NT2/D1 (cell line): ENCODE measurements at regions not wholly inside any gene's neighbourhood (a gene's known extent, or its start where the extent isn't known, plus 50 kb on each side); places are given as distances from the start of the nearest gene placed in this dataset.

Source experiments
- SUZ12 ChIP-seq: IDR thresholded peaks from 2 replicates; pipeline ENCODE4 v1.6.1; 2011; ENCODE audit not compliant: insufficient read length, insufficient read depth; ENCODE audit errors: extremely low read depth
- YY1 ChIP-seq: IDR thresholded peaks from 2 replicates; pipeline ENCODE4 v1.6.1; 2011; ENCODE audit not compliant: insufficient read length, insufficient read depth

- TF ChIP-seq YY1: no peak
- TF ChIP-seq SUZ12: no peak
Observed at GRCh38 chr9:86407022-86407421, 52.8 kb upstream of the TUT7 start.
